NB4 (cell line): ENCODE measurements at regions not wholly inside any gene's neighbourhood (a gene's known extent, or its start where the extent isn't known, plus 50 kb on each side); places are given as distances from the start of the nearest gene placed in this dataset.

Experiments
- TF ChIP-seq, protein P1 (sequence below): IDR thresholded peaks from 2 replicates; pipeline ENCODE4 v1.6.1; 2011; ENCODE audit warnings: low read depth, low read length
- TF ChIP-seq, protein P2 (sequence below): IDR thresholded peaks from one replicate; pipeline ENCODE4 v1.5.1; 2012; ENCODE audit warnings: low read depth, low read length

DNA sequence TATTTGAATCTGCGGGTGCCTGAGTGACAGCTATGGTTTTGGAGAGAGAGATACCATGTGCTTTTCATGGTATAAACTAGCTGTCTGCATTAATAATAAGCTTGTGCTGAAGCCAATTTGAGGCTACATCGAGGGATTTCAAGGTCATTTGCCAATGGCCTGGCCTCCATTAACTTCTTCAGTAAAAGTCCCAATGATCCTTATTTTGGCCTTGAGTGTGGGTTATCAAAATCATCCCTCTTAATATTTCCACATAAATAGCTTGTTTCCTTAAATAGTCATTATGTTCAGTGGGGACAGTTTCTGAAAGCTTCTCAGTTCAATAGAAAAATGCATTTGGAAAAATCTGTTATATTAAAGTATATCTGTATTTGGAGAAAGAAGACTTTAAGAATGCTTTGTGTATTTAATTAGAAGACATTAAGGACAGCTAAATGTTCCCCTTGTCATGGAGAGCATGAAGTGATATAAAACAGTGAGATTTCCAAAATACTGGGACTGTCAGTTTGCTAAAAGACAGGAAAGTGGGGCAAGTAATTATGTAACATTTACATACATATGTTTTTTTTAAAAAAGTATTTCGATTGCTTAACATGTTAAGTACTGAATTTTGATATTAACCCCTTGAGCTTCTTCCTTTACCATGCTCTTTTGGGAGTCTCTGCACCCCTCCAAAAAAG, 355.5 kb upstream of the ZEB2 start:
- TF ChIP-seq, protein P1, sequence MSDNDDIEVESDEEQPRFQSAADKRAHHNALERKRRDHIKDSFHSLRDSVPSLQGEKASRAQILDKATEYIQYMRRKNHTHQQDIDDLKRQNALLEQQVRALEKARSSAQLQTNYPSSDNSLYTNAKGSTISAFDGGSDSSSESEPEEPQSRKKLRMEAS = no peak
- TF ChIP-seq, protein P2, sequence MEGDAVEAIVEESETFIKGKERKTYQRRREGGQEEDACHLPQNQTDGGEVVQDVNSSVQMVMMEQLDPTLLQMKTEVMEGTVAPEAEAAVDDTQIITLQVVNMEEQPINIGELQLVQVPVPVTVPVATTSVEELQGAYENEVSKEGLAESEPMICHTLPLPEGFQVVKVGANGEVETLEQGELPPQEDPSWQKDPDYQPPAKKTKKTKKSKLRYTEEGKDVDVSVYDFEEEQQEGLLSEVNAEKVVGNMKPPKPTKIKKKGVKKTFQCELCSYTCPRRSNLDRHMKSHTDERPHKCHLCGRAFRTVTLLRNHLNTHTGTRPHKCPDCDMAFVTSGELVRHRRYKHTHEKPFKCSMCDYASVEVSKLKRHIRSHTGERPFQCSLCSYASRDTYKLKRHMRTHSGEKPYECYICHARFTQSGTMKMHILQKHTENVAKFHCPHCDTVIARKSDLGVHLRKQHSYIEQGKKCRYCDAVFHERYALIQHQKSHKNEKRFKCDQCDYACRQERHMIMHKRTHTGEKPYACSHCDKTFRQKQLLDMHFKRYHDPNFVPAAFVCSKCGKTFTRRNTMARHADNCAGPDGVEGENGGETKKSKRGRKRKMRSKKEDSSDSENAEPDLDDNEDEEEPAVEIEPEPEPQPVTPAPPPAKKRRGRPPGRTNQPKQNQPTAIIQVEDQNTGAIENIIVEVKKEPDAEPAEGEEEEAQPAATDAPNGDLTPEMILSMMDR = no peak
